Neural progenitor cell (in vitro differentiated cells): ENCODE measurements at regions not wholly inside any gene's neighbourhood (a gene's known extent, or its start where the extent isn't known, plus 50 kb on each side); places are given as distances from the start of the nearest gene placed in this dataset.

ENCODE experiments used
- EZH2 ChIP-seq: fragments of 200-600 bp; sonication (generic); IDR thresholded peaks from 2 replicates; pipeline ENCODE4 v1.6.1; 2017; ENCODE audit warnings: antibody characterized with exemption, mild to moderate bottlenecking, moderate library complexity
- EZH2phosphoT487 ChIP-seq: fragments of 200-600 bp; sonication (generic); IDR thresholded peaks from 2 replicates; pipeline ENCODE4 v1.6.1; 2017; ENCODE audit warnings: antibody characterized with exemption
- TF ChIP-seq, protein P1 (sequence below): fragments of 200-600 bp; sonication (generic); IDR thresholded peaks from 2 replicates; pipeline ENCODE4 v1.5.1; 2017; ENCODE audit warnings: antibody characterized with exemption, mild to moderate bottlenecking

DNA sequence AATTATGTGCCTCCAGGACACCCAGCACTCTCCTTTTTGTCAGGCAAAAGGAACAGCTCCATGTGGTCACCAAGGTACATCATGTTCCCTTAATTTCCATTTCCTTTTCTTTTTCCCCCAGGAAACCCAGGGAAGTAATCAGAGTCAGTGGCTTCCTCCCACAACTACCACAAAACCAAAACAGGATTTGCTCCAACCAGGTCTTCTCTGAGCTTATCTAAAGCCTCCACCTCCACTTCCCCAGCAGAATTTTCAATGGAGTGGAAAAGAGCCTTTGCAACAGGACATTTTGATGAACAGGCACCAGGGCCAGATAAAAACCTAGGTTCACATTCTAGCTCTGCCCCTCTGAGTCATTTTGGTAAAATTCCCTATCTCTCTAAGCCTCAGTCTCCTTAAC, 154.3 kb downstream of the NR2F2 start:
- TF ChIP-seq, protein P1, sequence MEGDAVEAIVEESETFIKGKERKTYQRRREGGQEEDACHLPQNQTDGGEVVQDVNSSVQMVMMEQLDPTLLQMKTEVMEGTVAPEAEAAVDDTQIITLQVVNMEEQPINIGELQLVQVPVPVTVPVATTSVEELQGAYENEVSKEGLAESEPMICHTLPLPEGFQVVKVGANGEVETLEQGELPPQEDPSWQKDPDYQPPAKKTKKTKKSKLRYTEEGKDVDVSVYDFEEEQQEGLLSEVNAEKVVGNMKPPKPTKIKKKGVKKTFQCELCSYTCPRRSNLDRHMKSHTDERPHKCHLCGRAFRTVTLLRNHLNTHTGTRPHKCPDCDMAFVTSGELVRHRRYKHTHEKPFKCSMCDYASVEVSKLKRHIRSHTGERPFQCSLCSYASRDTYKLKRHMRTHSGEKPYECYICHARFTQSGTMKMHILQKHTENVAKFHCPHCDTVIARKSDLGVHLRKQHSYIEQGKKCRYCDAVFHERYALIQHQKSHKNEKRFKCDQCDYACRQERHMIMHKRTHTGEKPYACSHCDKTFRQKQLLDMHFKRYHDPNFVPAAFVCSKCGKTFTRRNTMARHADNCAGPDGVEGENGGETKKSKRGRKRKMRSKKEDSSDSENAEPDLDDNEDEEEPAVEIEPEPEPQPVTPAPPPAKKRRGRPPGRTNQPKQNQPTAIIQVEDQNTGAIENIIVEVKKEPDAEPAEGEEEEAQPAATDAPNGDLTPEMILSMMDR, result no peak
- TF ChIP-seq EZH2 (no peak), EZH2phosphoT487 (no peak)
